ENCODE measurements at regions not wholly inside any gene's neighbourhood (a gene's known extent, or its start where the extent isn't known, plus 50 kb on each side); places are given as distances from the start of the nearest gene placed in this dataset.

GRCh38 chr2:173753441-173753840 lies 211.7 kb downstream of the SP3 start:
- ChIA-PET CTCF (interaction anchor here (1.5 kb wide), 1 partner anchor 588 kb away, joined by 5 read pairs; no protein-coding TSS in a partner anchor), POLR2A (no interaction called here)
- no peak for DNase-seq (ENCODE audit: low read depth, low spot score)
- no peak overlapping the region for H3K4me3 ChIP-seq (ENCODE audit: low read depth, low read length)
- TF ChIP-seq, protein P1, sequence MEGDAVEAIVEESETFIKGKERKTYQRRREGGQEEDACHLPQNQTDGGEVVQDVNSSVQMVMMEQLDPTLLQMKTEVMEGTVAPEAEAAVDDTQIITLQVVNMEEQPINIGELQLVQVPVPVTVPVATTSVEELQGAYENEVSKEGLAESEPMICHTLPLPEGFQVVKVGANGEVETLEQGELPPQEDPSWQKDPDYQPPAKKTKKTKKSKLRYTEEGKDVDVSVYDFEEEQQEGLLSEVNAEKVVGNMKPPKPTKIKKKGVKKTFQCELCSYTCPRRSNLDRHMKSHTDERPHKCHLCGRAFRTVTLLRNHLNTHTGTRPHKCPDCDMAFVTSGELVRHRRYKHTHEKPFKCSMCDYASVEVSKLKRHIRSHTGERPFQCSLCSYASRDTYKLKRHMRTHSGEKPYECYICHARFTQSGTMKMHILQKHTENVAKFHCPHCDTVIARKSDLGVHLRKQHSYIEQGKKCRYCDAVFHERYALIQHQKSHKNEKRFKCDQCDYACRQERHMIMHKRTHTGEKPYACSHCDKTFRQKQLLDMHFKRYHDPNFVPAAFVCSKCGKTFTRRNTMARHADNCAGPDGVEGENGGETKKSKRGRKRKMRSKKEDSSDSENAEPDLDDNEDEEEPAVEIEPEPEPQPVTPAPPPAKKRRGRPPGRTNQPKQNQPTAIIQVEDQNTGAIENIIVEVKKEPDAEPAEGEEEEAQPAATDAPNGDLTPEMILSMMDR (IDR thresholded peaks at IDR 0.05; ENCODE audit: insufficient read depth, low read length, missing control alignments), result no peak

GRCh38 chr2:173754165-173754564 lies 211.0 kb downstream of the SP3 start:
- no peak overlapping the region for H3K4me3 ChIP-seq (ENCODE audit: low read depth, low read length)
- ChIA-PET CTCF (interaction anchor here (1.5 kb wide), 1 partner anchor 587 kb away, joined by 5 read pairs; no protein-coding TSS in a partner anchor), POLR2A (no interaction called here)
- TF ChIP-seq, protein P1 (IDR thresholded peaks at IDR 0.05; ENCODE audit: insufficient read depth, low read length, missing control alignments), result no peak
- no peak for DNase-seq (ENCODE audit: low read depth, low spot score)

- DNase-seq (ENCODE audit: low read depth, low spot score), result no peak
- TF ChIP-seq, protein P1 (IDR thresholded peaks at IDR 0.05; ENCODE audit: insufficient read depth, low read length, missing control alignments), result no peak
- ChIA-PET POLR2A (no interaction called here), CTCF (interaction anchor here (0.7 to 1.2 kb wide), 3 partner anchors 11 to 17 kb away, joined by 3 read pairs; no protein-coding TSS in a partner anchor)
- no peak overlapping the region for H3K4me3 ChIP-seq (ENCODE audit: low read depth, low read length)
These were observed 210.3 kb downstream of the SP3 start for GRCh38 chr2:173754837-173755236.

GRCh38 chr2:173755798-173756197 lies 209.4 kb downstream of the SP3 start:
- H3K4me3 ChIP-seq (ENCODE audit: low read depth, low read length), result no peak overlapping the region
- ChIA-PET POLR2A (no interaction called here), CTCF (interaction anchor here (0.9 to 1.2 kb wide), 3 partner anchors 9 to 17 kb away, joined by 3 read pairs; no protein-coding TSS in a partner anchor)
- DNase-seq (ENCODE audit: low read depth, low spot score), result no peak
- TF ChIP-seq, protein P1 (IDR thresholded peaks at IDR 0.05; ENCODE audit: insufficient read depth, low read length, missing control alignments), result no peak

- DNase-seq (ENCODE audit: low read depth, low spot score), result no peak
- CTCF ChIA-PET, result no interaction called here
- no peak overlapping the region for H3K4me3 ChIP-seq (ENCODE audit: low read depth, low read length)
- TF ChIP-seq, protein P1 (IDR thresholded peaks at IDR 0.05; ENCODE audit: insufficient read depth, low read length, missing control alignments), result no peak
- POLR2A ChIA-PET, result no interaction called here
These were observed 205.2 kb downstream of the SP3 start for GRCh38 chr2:173759959-173760358.

DNA sequence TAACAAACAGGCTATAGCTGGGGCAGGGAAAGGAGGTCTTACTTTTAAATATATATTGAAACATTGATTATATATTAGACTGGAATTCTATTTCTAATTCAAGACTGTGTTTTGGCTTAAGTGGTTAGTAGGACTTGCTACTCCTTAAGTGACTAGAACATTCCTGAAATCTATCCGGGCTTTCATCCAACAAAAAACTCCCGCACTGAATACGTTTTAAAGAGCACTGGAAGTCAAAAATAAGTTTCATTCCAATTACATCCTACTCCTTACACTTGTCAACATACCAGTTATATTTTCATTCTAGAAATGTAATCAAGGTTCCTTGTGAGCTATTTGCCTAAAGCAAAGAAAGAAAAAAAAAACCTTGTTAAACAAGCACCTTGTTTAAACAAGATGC lies 204.6 kb downstream of the SP3 start:
- TF ChIP-seq, protein P1 (IDR thresholded peaks at IDR 0.05; ENCODE audit: insufficient read depth, low read length, missing control alignments), result no peak
- peak; percentile 21 for DNase-seq (ENCODE audit: low read depth, low spot score)
- ChIA-PET CTCF (interaction anchor here (1.0 kb wide), 1 partner anchor 9 kb away, joined by 3 read pairs; no protein-coding TSS in a partner anchor), POLR2A (no interaction called here)
- H3K4me3 ChIP-seq (ENCODE audit: low read depth, low read length), result no peak overlapping the region

Data from AG04449 (cell line).